Lower leg skin (tissue), 3 donors: ENCODE measurements at regions not wholly inside any gene's neighbourhood (a gene's known extent, or its start where the extent isn't known, plus 50 kb on each side); places are given as distances from the start of the nearest gene placed in this dataset.

Experiments used
- CTCF ChIP-seq, 3 donors: fragments of 450-650 bp; IDR thresholded peaks; one replicate each; pipeline ENCODE4 v1.5.1; 2016; ENCODE audit warnings: antibody characterized with exemption in 3 of 3, mild to moderate bottlenecking in 3 of 3, moderate library complexity in 2 of 3
- POLR2A ChIP-seq, 2 donors: fragments of 450-650 bp; IDR thresholded peaks; one replicate each; pipeline ENCODE4 v1.6.1; 2016 to 2017; ENCODE audit warnings: antibody characterized with exemption in 2 of 2, mild to moderate bottlenecking in 1 of 2, moderate library complexity in 1 of 2

DNA sequence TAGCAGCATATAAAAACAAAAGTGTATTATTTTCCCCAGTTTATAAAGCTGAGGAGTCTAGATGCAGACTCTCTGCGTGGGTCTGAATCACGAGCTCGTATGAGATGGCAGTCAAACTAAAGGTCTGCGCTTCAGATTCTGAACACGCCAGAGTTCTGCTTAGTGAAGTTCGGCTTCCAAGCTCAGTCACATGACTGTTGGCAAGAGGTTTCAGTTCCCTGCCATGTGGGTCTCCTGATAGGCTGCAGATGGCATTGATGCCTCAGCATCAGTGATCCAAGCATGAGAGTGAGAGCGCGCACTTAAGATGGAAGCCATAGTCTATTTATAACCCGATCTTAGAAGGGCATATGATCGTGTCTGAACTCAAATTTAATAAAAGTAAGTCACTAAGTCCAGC, 242.8 kb upstream of the DOK6 start:
- TF ChIP-seq CTCF (IDR thresholded peaks at IDR 0.05) (no peak), POLR2A (IDR thresholded peaks at IDR 0.05) (no peak)
